ENCODE measurements at regions not wholly inside any gene's neighbourhood (a gene's known extent, or its start where the extent isn't known, plus 50 kb on each side); places are given as distances from the start of the nearest gene placed in this dataset.
"Not testable (repeated sequence)": the region's sequence is repeated elsewhere in the genome, so short reads cannot be mapped to it uniquely, and the experiment has no call there.

GRCh38 chr1:58969176-58969575 lies 185.3 kb upstream of the JUN start:
- not testable (repeated sequence) for H2BK120ac ChIP-seq (ENCODE audit: low read depth, low read length)

DNA sequence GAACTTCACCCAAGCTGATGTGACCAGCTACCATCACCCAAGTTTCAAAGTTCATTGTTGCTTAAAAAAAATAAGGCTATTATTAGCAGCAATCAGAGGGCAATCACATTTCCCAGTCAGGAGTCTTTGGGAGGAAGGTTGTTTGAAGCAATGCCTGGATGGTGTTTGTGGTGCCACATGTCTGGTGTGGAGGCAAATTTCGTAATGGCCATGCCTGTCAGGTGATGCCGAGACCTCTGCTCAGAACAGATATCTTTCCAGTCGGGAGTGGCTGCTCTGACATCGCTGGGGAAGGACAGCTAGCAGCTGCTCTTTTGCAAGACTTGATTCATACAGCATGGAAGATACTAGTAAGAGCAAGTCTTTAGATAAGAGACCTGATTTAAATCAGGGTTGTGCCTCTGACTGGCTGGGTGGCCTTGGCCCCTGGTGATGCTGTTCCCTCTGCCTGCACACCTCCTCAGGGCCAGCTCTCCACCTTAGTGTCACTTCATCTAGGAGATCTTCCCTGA lies 187.8 kb upstream of the JUN start:
- Histone ChIP-seq H3K27ac (ENCODE audit: low read depth, low read length) (no peak overlapping the region), H2AK5ac (ENCODE audit: low read length) (no peak overlapping the region), H3K79me1 (ENCODE audit: low read length) (no peaks in the 10 kb centered on the region), H3K4me1 (ENCODE audit: control insufficient read depth, low read depth, low read length) (no peaks in the 10 kb centered on the region), H3K4me3 (ENCODE audit: low read length) (no peak overlapping the region), H4K8ac (ENCODE audit: low read depth, low read length) (no peak overlapping the region), H3K18ac (ENCODE audit: low read length) (no peak overlapping the region), H3K36me3 (ENCODE audit: control insufficient read depth, insufficient read depth, low read length) (no peaks in the 10 kb centered on the region), H3K9ac (ENCODE audit: low read length) (no peak overlapping the region), H2BK5ac (ENCODE audit: low read length) (no peak overlapping the region), H3K4me2 (ENCODE audit: low read length) (no peak overlapping the region), H3K56ac (ENCODE audit: low read length) (no peak overlapping the region), H3K4ac (ENCODE audit: low read depth, low read length) (no peak overlapping the region), H2BK120ac (ENCODE audit: low read depth, low read length) (no peak overlapping the region), H3K27me3 (ENCODE audit: insufficient read depth, low read length, poor library complexity) (no peaks in the 10 kb centered on the region), H3K79me2 (ENCODE audit: control insufficient read depth, insufficient read depth, low read length) (no peaks in the 10 kb centered on the region), H4K5ac (ENCODE audit: low read length) (no peak overlapping the region), H2BK15ac (replicated peaks; ENCODE audit: low read depth) (no peak overlapping the region), H3K23ac (ENCODE audit: low read length) (no peak overlapping the region)
- no peak for DNase-seq
- no CpG with 5 or more reads among the region's 4 CpGs for WGBS (ENCODE audit: extremely low coverage, insufficient coverage, low lambda C conversion rate)

More at GRCh38 chr1:58969176-58969575, 185.3 kb upstream of the JUN start:
- H3K18ac ChIP-seq (ENCODE audit: low read length); H3K27ac ChIP-seq (ENCODE audit: low read depth, low read length); DNase-seq; H3K4ac ChIP-seq (ENCODE audit: low read depth, low read length); H3K79me1 ChIP-seq (ENCODE audit: low read length); H3K79me2 ChIP-seq (ENCODE audit: control insufficient read depth, insufficient read depth, low read length); H2AK5ac ChIP-seq (ENCODE audit: low read length); H3K36me3 ChIP-seq (ENCODE audit: control insufficient read depth, insufficient read depth, low read length); H2BK5ac ChIP-seq (ENCODE audit: low read length); H3K9ac ChIP-seq (ENCODE audit: low read length); H3K4me2 ChIP-seq (ENCODE audit: low read length); H3K27me3 ChIP-seq (ENCODE audit: insufficient read depth, low read length, poor library complexity); H3K56ac ChIP-seq (ENCODE audit: low read length); H2BK15ac ChIP-seq (replicated peaks; ENCODE audit: low read depth); H4K5ac ChIP-seq (ENCODE audit: low read length); H3K23ac ChIP-seq (ENCODE audit: low read length); H3K4me1 ChIP-seq (ENCODE audit: control insufficient read depth, low read depth, low read length); H4K8ac ChIP-seq (ENCODE audit: low read depth, low read length); H3K4me3 ChIP-seq (ENCODE audit: low read length): not testable (repeated sequence)

DNA sequence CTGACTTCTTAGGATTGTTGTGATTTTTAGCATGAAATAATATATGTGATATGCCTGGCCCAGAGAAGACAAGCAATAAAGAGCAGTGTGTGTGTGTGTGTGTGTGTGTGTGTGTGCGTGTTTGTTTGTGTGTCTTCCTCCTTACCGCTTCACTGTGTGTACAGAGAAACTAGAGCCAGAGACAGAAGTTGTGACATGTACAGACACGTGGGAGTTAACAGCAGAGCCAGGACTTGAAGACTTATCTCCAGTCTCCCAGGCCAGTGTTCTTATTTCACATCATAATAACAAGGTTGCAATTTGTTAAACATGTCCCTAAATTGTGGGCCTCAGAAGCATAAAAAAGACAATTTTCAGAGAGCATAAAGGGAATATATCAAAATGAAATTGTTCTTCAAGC lies 192.0 kb upstream of the JUN start:
- DNase-seq, result no peak

DNA sequence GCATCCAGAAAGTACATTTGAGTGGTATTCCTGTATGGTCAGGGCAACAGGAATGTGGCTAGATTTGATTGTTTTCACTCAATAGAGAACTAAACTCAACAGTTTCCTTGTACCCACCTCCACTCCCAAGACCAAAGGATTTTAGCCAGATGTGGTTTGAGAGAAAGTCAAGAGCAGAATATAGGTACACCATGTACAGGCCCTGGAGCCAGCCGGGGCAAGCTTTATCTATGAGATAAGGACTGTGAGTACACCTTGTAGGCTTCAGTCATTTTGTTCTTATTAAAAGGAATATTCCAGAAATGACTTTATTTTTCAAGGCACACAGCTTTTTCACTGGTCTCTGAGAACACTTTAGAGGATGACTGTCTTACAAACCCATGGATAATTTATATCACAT lies 192.4 kb upstream of the JUN start:
- Histone ChIP-seq H3K4me1 (ENCODE audit: control insufficient read depth, low read depth, low read length) (no peaks in the 10 kb centered on the region), H3K4me2 (ENCODE audit: low read length) (no peak overlapping the region), H2AK5ac (ENCODE audit: low read length) (no peak overlapping the region), H3K79me2 (ENCODE audit: control insufficient read depth, insufficient read depth, low read length) (no peaks in the 10 kb centered on the region), H2BK5ac (ENCODE audit: low read length) (no peak overlapping the region), H4K8ac (ENCODE audit: low read depth, low read length) (no peak overlapping the region), H2BK120ac (ENCODE audit: low read depth, low read length) (no peak overlapping the region), H3K36me3 (ENCODE audit: control insufficient read depth, insufficient read depth, low read length) (no peaks in the 10 kb centered on the region), H3K27me3 (ENCODE audit: insufficient read depth, low read length, poor library complexity) (no peaks in the 10 kb centered on the region), H3K18ac (ENCODE audit: low read length) (no peak overlapping the region), H3K23ac (ENCODE audit: low read length) (no peak overlapping the region), H3K9ac (ENCODE audit: low read length) (no peak overlapping the region), H3K4ac (ENCODE audit: low read depth, low read length) (no peak overlapping the region), H3K56ac (ENCODE audit: low read length) (no peak overlapping the region), H2BK15ac (replicated peaks; ENCODE audit: low read depth) (no peak overlapping the region), H3K4me3 (ENCODE audit: low read length) (no peak overlapping the region), H3K27ac (ENCODE audit: low read depth, low read length) (no peak overlapping the region), H4K5ac (ENCODE audit: low read length) (no peak overlapping the region), H3K79me1 (ENCODE audit: low read length) (no peaks in the 10 kb centered on the region)
- WGBS (ENCODE audit: extremely low coverage, insufficient coverage, low lambda C conversion rate), result no CpG with 5 or more reads among the region's 1 CpG
- no peak for DNase-seq

More for the DNA sequence above, 192.0 kb upstream of the JUN start:
- no peak overlapping the region for H4K8ac ChIP-seq (ENCODE audit: low read depth, low read length)
- no peak overlapping the region for H3K27ac ChIP-seq (ENCODE audit: low read depth, low read length)
- no peaks in the 10 kb centered on the region for H3K4me1 ChIP-seq (ENCODE audit: control insufficient read depth, low read depth, low read length)
- no peak overlapping the region for H2BK5ac ChIP-seq (ENCODE audit: low read length)
- no peak overlapping the region for H3K23ac ChIP-seq (ENCODE audit: low read length)
- WGBS (ENCODE audit: extremely low coverage, insufficient coverage, low lambda C conversion rate), result no CpG with 5 or more reads among the region's 3 CpGs
- H3K18ac ChIP-seq (ENCODE audit: low read length), result no peak overlapping the region
- H2BK15ac ChIP-seq (replicated peaks; ENCODE audit: low read depth), result no peak overlapping the region
- no peaks in the 10 kb centered on the region for H3K27me3 ChIP-seq (ENCODE audit: insufficient read depth, low read length, poor library complexity)
- no peak overlapping the region for H2AK5ac ChIP-seq (ENCODE audit: low read length)
- no peaks in the 10 kb centered on the region for H3K79me2 ChIP-seq (ENCODE audit: control insufficient read depth, insufficient read depth, low read length)
- no peak overlapping the region for H2BK120ac ChIP-seq (ENCODE audit: low read depth, low read length)
- H3K79me1 ChIP-seq (ENCODE audit: low read length), result no peaks in the 10 kb centered on the region
- H3K56ac ChIP-seq (ENCODE audit: low read length), result no peak overlapping the region
- H3K9ac ChIP-seq (ENCODE audit: low read length), result no peak overlapping the region
- no peak overlapping the region for H3K4me3 ChIP-seq (ENCODE audit: low read length)
- no peak overlapping the region for H3K4ac ChIP-seq (ENCODE audit: low read depth, low read length)
- H4K5ac ChIP-seq (ENCODE audit: low read length), result no peak overlapping the region
- H3K36me3 ChIP-seq (ENCODE audit: control insufficient read depth, insufficient read depth, low read length), result no peaks in the 10 kb centered on the region
- no peak overlapping the region for H3K4me2 ChIP-seq (ENCODE audit: low read length)

GRCh38 chr1:58977598-58977997 lies 193.8 kb upstream of the JUN start:
- H4K8ac ChIP-seq (ENCODE audit: low read depth, low read length), result no peak overlapping the region
- no peak overlapping the region for H3K23ac ChIP-seq (ENCODE audit: low read length)
- no peak overlapping the region for H3K4me2 ChIP-seq (ENCODE audit: low read length)
- H3K27me3 ChIP-seq (ENCODE audit: insufficient read depth, low read length, poor library complexity), result no peaks in the 10 kb centered on the region
- H2AK5ac ChIP-seq (ENCODE audit: low read length), result no peak overlapping the region
- no peaks in the 10 kb centered on the region for H3K36me3 ChIP-seq (ENCODE audit: control insufficient read depth, insufficient read depth, low read length)
- H2BK5ac ChIP-seq (ENCODE audit: low read length), result no peak overlapping the region
- no peak overlapping the region for H3K56ac ChIP-seq (ENCODE audit: low read length)
- no peak overlapping the region for H3K18ac ChIP-seq (ENCODE audit: low read length)
- DNase-seq, result no peak
- no peak overlapping the region for H2BK120ac ChIP-seq (ENCODE audit: low read depth, low read length)
- H4K5ac ChIP-seq (ENCODE audit: low read length), result no peak overlapping the region
- H3K79me1 ChIP-seq (ENCODE audit: low read length), result no peaks in the 10 kb centered on the region
- H3K9ac ChIP-seq (ENCODE audit: low read length), result no peak overlapping the region
- no peak overlapping the region for H3K4me3 ChIP-seq (ENCODE audit: low read length)
- peaks cover 6% of the 10 kb centered on the region for H3K4me1 ChIP-seq (ENCODE audit: control insufficient read depth, low read depth, low read length)
- WGBS (ENCODE audit: extremely low coverage, insufficient coverage, low lambda C conversion rate), result no CpG with 5 or more reads among the region's 1 CpG
- H3K4ac ChIP-seq (ENCODE audit: low read depth, low read length), result no peak overlapping the region
- no peak overlapping the region for H3K27ac ChIP-seq (ENCODE audit: low read depth, low read length)
- no peak overlapping the region for H2BK15ac ChIP-seq (replicated peaks; ENCODE audit: low read depth)
- no peaks in the 10 kb centered on the region for H3K79me2 ChIP-seq (ENCODE audit: control insufficient read depth, insufficient read depth, low read length)

DNA sequence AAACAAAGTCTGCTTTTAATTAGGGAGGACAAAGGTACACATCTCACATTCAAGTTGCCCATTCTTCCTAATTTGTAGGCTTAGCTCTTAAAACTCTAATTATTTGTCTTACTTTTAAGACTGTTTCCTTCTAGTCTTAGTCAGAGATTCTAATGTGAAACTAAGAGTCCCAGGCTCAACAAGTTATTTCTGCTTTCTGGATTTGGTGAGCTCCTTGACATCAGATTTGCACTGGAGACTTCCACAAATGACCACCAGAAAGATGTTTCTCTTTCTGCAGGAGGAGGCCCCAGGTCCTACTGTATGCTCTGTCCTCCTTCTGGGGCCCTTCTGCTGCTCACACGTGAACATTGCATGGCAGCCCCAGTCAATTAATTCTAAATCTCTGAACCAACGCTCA lies 194.2 kb upstream of the JUN start:
- Histone ChIP-seq H3K23ac (ENCODE audit: low read length) (no peak overlapping the region), H3K18ac (ENCODE audit: low read length) (no peak overlapping the region), H2BK5ac (ENCODE audit: low read length) (no peak overlapping the region), H4K8ac (ENCODE audit: low read depth, low read length) (no peak overlapping the region), H2AK5ac (ENCODE audit: low read length) (no peak overlapping the region), H3K4me3 (ENCODE audit: low read length) (no peak overlapping the region), H3K9ac (ENCODE audit: low read length) (no peak overlapping the region), H3K4ac (ENCODE audit: low read depth, low read length) (no peak overlapping the region), H3K4me2 (ENCODE audit: low read length) (no peak overlapping the region), H3K79me1 (ENCODE audit: low read length) (no peaks in the 10 kb centered on the region), H3K36me3 (ENCODE audit: control insufficient read depth, insufficient read depth, low read length) (no peaks in the 10 kb centered on the region), H2BK15ac (replicated peaks; ENCODE audit: low read depth) (no peak overlapping the region), H2BK120ac (ENCODE audit: low read depth, low read length) (no peak overlapping the region), H3K27ac (ENCODE audit: low read depth, low read length) (no peak overlapping the region), H4K5ac (ENCODE audit: low read length) (no peak overlapping the region), H3K79me2 (ENCODE audit: control insufficient read depth, insufficient read depth, low read length) (no peaks in the 10 kb centered on the region), H3K27me3 (ENCODE audit: insufficient read depth, low read length, poor library complexity) (no peaks in the 10 kb centered on the region), H3K56ac (ENCODE audit: low read length) (no peak overlapping the region), H3K4me1 (ENCODE audit: control insufficient read depth, low read depth, low read length) (peaks cover 6% of the 10 kb centered on the region)
- WGBS (ENCODE audit: extremely low coverage, insufficient coverage, low lambda C conversion rate), result no CpG with 5 or more reads among the region's 2 CpGs
- DNase-seq, result no peak

Data from mesendoderm (in vitro differentiated cells).